Calu3 (cell line): ENCODE measurements at regions not wholly inside any gene's neighbourhood (a gene's known extent, or its start where the extent isn't known, plus 50 kb on each side); places are given as distances from the start of the nearest gene placed in this dataset.

Experiments
- BruUV-seq: library from RNA; stranded (reverse); fragments of 400-500 nt; replicated peaks from 2 replicates; lab custom pipeline; 2021; lab: Mats Ljungman, UMichigan
- CTCF ChIA-PET: fragments of 300-600 bp; sonication (Branson Sonifier 250); formaldehyde crosslinking; loops from one replicate; lab custom pipeline; 2022; ENCODE audit warnings: antibody characterized with exemption; lab: Charles Lee
- DNase-seq: peaks from one replicate; pipeline ENCODE4 v3.0.0; 2022
- H3K27ac Mint-ChIP-seq: one replicate; pipeline ENCODE4 v1.8.0; 2022; ENCODE audit warnings: mixed read lengths; ENCODE audit not compliant: unreplicated experiment
- H3K27me3 Mint-ChIP-seq: one replicate; pipeline ENCODE4 v1.8.0; 2022; ENCODE audit warnings: mixed read lengths; ENCODE audit not compliant: unreplicated experiment
- H3K36me3 Mint-ChIP-seq: one replicate; pipeline ENCODE4 v1.8.0; 2022; ENCODE audit warnings: mild to moderate bottlenecking, moderate library complexity, mixed read lengths; ENCODE audit not compliant: insufficient read depth, unreplicated experiment
- H3K4me1 Mint-ChIP-seq: one replicate; pipeline ENCODE4 v1.8.0; 2022; ENCODE audit warnings: mild to moderate bottlenecking, low read depth, mixed read lengths; ENCODE audit not compliant: unreplicated experiment
- H3K4me3 Mint-ChIP-seq: one replicate; pipeline ENCODE4 v1.8.0; 2022; ENCODE audit warnings: mild to moderate bottlenecking, low read depth, moderate library complexity, mixed read lengths; ENCODE audit not compliant: unreplicated experiment
- H3K9me3 Mint-ChIP-seq: one replicate; pipeline ENCODE4 v1.8.0; 2022; ENCODE audit warnings: low read depth, mixed read lengths; ENCODE audit not compliant: unreplicated experiment
- intact Hi-C: fragments of 100-400 bp; cut with micrococcal nuclease; formaldehyde crosslinking; loops from one replicate; pipeline ENCODE4 v1.10.0; 2022; ENCODE audit not compliant: unreplicated experiment
- TF ChIP-seq, protein P1 (sequence below): fragments of 200-600 bp; IDR thresholded peaks from one replicate; pipeline ENCODE4 v1.8.0; 2022; ENCODE audit warnings: antibody characterized with exemption; ENCODE audit not compliant: unreplicated experiment

DNA sequence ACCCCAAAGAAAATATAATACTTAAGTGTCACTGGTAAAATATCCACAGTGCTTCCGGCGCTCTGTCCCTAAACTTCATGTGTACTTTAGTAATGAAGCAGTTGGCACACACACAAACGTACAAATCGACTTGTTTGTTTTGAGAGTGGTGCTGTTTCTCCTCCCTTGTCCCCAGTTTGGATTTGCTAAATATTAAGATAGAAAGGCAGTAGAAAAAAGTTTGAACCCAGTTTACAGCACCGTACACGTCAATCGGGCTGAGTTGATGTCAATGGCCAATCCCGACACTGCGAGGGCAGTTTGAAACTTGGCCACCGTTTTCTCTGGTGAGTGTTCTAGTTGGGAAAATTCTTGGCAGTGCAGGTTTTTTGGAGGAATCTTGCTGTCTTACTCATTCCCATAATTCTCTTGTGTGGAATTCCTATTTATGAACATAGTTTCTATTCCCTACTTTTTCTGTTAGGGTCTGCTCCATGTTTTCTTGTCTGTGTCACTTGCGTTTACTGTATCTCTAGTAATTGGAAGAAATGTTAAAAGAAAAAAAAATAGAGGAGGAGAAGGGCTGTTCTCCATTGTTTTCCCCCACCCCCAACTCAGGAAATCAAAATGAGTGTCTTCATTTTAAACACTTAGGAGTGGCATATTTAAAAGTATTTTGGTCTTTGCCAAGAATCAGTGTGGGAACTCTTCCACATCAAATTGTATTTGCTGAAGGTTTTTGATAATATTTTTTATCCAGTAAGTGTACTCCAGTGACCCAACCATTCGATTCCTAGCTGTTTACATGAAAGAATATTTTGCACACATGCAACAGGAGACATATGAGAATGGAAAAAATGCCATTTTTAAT lies 72.3 kb downstream of the OR2B2 start:
- TF ChIP-seq, protein P1, sequence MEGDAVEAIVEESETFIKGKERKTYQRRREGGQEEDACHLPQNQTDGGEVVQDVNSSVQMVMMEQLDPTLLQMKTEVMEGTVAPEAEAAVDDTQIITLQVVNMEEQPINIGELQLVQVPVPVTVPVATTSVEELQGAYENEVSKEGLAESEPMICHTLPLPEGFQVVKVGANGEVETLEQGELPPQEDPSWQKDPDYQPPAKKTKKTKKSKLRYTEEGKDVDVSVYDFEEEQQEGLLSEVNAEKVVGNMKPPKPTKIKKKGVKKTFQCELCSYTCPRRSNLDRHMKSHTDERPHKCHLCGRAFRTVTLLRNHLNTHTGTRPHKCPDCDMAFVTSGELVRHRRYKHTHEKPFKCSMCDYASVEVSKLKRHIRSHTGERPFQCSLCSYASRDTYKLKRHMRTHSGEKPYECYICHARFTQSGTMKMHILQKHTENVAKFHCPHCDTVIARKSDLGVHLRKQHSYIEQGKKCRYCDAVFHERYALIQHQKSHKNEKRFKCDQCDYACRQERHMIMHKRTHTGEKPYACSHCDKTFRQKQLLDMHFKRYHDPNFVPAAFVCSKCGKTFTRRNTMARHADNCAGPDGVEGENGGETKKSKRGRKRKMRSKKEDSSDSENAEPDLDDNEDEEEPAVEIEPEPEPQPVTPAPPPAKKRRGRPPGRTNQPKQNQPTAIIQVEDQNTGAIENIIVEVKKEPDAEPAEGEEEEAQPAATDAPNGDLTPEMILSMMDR, result no peak
- no TSS peak for BruUV-seq
- intact Hi-C loops, result loop anchor here (2.0 to 10.0 kb wide), 2 partner anchors 27 to 515 kb away; a partner anchor contains a TSS
- Mint-ChIP-seq H3K9me3 (no peaks in the 10 kb centered on the region), H3K36me3 (no peaks in the 10 kb centered on the region), H3K4me3 (no peak overlapping the region), H3K4me1 (peaks cover 6% of the 10 kb centered on the region), H3K27me3 (no peaks in the 10 kb centered on the region), H3K27ac (no peak overlapping the region)
- DNase-seq, result peak; percentile 59
- CTCF ChIA-PET, result interaction anchor here (1.3 to 4.3 kb wide), 2 partner anchors 9 to 53 kb away, joined by 3 to 28 read pairs; a partner anchor contains a TSS

DNA sequence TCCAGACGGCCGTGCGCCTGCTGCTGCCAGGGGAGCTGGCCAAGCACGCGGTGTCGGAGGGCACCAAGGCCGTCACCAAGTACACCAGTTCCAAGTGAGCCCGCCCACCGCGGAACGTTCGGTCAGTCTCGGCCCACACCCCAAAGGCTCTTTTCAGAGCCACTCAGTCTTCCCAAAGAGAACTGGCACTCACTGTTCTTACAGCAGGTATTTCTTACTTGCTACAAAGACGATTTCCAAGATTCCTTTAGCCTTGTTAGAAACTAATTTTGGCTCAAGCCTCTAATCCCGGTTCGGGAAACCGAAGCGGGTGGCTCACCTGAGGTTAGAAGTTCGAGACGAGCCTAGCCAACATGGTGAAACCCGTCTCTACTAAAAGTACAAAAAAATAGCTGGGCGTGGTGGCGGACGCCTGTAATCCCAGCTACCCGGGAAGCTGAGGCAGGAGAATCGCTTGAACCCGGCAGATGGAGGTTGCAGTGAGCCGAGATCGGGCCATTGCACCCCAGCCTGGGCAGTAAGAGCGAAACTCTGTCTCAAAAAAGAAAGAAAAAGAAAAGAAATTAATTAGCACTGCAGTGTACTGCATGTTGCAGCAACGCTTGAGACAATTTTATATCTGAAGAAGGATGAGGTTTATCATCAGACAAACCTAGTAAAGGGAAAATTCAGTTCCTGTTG lies 73.1 kb downstream of the OR2B2 start:
- peaks cover 3% of the 10 kb centered on the region for H3K36me3 Mint-ChIP-seq
- CTCF ChIA-PET, result interaction anchor here (1.3 to 4.3 kb wide), 7 partner anchors 10 to 54 kb away, joined by 3 to 33 read pairs (median 7); a partner anchor contains a TSS
- DNase-seq, result peak; percentile 68
- no peaks in the 10 kb centered on the region for H3K9me3 Mint-ChIP-seq
- H3K4me1 Mint-ChIP-seq, result peaks cover 14% of the 10 kb centered on the region
- no peak overlapping the region for H3K27ac Mint-ChIP-seq
- H3K4me3 Mint-ChIP-seq, result no peak overlapping the region
- TF ChIP-seq, protein P1, result no peak
- intact Hi-C loops, result loop anchor here (1.0 to 10.0 kb wide), 4 partner anchors 28 to 516 kb away; a partner anchor contains a TSS
- H3K27me3 Mint-ChIP-seq, result no peaks in the 10 kb centered on the region
- no TSS peak for BruUV-seq

DNA sequence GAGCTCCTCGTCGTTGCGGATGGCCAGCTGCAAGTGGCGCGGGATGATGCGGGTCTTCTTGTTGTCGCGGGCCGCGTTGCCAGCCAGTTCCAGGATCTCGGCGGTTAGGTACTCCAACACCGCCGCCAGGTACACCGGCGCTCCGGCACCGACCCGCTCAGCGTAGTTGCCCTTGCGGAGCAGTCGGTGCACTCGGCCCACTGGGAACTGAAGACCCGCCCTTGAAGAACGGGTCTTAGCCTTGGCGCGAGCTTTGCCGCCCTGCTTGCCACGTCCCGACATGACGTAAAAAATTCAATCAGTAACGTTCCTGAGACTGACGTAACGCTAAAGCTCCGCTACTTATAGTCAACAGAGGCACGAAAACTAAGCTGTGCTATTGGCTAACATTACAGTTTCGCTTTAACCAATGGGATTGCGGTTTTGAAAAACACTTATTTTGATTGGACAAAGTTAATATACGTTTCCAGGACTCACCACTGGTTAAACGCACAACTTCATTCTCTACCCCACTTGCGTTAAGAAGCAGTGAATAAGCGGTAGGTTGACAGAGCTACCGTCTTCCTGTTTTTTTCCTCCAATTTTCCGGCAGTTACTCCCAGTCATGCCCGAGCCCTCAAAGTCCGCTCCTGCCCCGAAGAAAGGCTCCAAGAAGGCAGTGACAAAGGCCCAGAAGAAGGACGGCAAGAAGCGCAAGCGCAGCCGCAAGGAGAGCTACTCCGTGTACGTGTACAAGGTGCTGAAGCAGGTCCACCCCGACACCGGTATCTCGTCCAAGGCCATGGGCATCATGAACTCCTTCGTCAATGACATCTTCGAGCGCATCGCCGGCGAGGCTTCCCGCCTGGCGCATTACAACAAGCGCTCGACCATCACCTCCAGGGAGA lies 73.9 kb downstream of the OR2B2 start:
- intact Hi-C loops, result loop anchor here (1.0 to 10.0 kb wide), 4 partner anchors 28 to 516 kb away; a partner anchor contains a TSS
- BruUV-seq, result TSS peak; percentile 95
- TF ChIP-seq, protein P1, result no peak
- Mint-ChIP-seq H3K4me1 (peaks cover 17% of the 10 kb centered on the region), H3K4me3 (no peak overlapping the region), H3K36me3 (peaks cover 11% of the 10 kb centered on the region), H3K27ac (no peak overlapping the region), H3K27me3 (no peaks in the 10 kb centered on the region), H3K9me3 (no peaks in the 10 kb centered on the region)
- peak; percentile 86 for DNase-seq
- CTCF ChIA-PET, result interaction anchor here (0.6 to 4.3 kb wide), 10 partner anchors 10 to 209 kb away, joined by 3 to 33 read pairs (median 7); a partner anchor contains a TSS

DNA sequence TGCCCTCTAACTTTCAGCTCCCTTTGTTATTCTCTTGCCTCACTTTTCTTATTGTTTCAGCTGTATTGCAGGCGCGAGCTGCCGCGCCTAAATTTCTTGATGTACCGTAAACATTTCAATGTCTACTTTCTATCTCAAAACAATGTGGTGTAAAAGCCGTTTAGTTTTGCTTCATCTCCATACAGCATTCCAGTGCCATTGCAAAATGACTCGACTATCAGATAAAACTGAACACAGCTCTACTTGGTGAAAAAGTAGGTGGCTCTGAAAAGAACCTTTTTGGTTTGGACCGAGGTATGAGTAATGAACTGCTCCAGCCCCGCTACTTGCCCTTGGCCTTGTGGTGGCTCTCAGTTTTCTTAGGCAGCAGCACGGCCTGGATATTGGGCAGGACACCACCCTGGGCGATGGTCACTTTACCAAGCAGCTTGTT lies 74.6 kb downstream of the OR2B2 start:
- H3K9me3 Mint-ChIP-seq, result no peaks in the 10 kb centered on the region
- H3K4me3 Mint-ChIP-seq, result no peak overlapping the region
- no peak overlapping the region for H3K27ac Mint-ChIP-seq
- TSS peak; percentile 61 for BruUV-seq
- intact Hi-C loops, result loop anchor here (1.0 to 10.0 kb wide), 4 partner anchors 29 to 517 kb away; a partner anchor contains a TSS
- H3K27me3 Mint-ChIP-seq, result no peaks in the 10 kb centered on the region
- H3K4me1 Mint-ChIP-seq, result peaks cover 17% of the 10 kb centered on the region
- H3K36me3 Mint-ChIP-seq, result peaks cover 13% of the 10 kb centered on the region
- DNase-seq, result no peak
- CTCF ChIA-PET, result interaction anchor here (0.6 to 4.3 kb wide), 12 partner anchors 18 to 209 kb away, joined by 3 to 33 read pairs (median 7); a partner anchor contains a TSS
- TF ChIP-seq, protein P1, result no peak
